Left ventricle myocardium inferior (tissue), 1 donor: ENCODE measurements at regions not wholly inside any gene's neighbourhood (a gene's known extent, or its start where the extent isn't known, plus 50 kb on each side); places are given as distances from the start of the nearest gene placed in this dataset.

Source experiments
- DNase-seq: peaks from one replicate; pipeline ENCODE4 v3.0.0-alpha.2; 2020
- H3K27ac ChIP-seq: fragments of 200-600 bp; replicated peaks from 2 replicates; pipeline ENCODE4 v1.8.0; 2021
- H3K27me3 ChIP-seq: fragments of 200-600 bp; 2 replicates; pipeline ENCODE4 v1.8.0; 2021; ENCODE audit warnings: low read depth
- H3K36me3 ChIP-seq: fragments of 200-600 bp; 2 replicates; pipeline ENCODE4 v1.8.0; 2021
- H3K4me1 ChIP-seq: fragments of 200-600 bp; 2 replicates; pipeline ENCODE4 v1.8.0; 2021
- H3K4me3 ChIP-seq: fragments of 200-600 bp; 2 replicates; pipeline ENCODE4 v1.8.0; 2021; ENCODE audit warnings: mild to moderate bottlenecking, moderate library complexity
- H3K9me3 ChIP-seq: fragments of 200-600 bp; replicated peaks from 2 replicates; pipeline ENCODE4 v1.8.0; 2021
- intact Hi-C: fragments of 100-400 bp; cut with micrococcal nuclease; formaldehyde crosslinking; loops from one replicate; pipeline ENCODE4 v1.11.0; 2022
- TF ChIP-seq, protein P1 (sequence below): fragments of 200-600 bp; IDR thresholded peaks from 2 replicates; pipeline ENCODE4 v1.8.0; 2021; ENCODE audit warnings: antibody characterized with exemption, mild to moderate bottlenecking, borderline replicate concordance
- donor health status: DM: no; HTN: yes; CAD: no; lungs with severe emphysema.

- Histone ChIP-seq H3K4me1 (peaks cover 80% of the 10 kb centered on the region), H3K9me3 (no peaks in the 10 kb centered on the region), H3K4me3 (no peak overlapping the region), H3K36me3 (no peaks in the 10 kb centered on the region), H3K27ac (peak overlapping the region; percentile 85), H3K27me3 (no peaks in the 10 kb centered on the region)
- TF ChIP-seq, protein P1, sequence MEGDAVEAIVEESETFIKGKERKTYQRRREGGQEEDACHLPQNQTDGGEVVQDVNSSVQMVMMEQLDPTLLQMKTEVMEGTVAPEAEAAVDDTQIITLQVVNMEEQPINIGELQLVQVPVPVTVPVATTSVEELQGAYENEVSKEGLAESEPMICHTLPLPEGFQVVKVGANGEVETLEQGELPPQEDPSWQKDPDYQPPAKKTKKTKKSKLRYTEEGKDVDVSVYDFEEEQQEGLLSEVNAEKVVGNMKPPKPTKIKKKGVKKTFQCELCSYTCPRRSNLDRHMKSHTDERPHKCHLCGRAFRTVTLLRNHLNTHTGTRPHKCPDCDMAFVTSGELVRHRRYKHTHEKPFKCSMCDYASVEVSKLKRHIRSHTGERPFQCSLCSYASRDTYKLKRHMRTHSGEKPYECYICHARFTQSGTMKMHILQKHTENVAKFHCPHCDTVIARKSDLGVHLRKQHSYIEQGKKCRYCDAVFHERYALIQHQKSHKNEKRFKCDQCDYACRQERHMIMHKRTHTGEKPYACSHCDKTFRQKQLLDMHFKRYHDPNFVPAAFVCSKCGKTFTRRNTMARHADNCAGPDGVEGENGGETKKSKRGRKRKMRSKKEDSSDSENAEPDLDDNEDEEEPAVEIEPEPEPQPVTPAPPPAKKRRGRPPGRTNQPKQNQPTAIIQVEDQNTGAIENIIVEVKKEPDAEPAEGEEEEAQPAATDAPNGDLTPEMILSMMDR: peak; percentile 28
- peak; percentile 74 for DNase-seq
- intact Hi-C loops: loop anchor here (10.0 kb wide), 1 partner anchor 152 kb away; the partner anchor contains the start of gene RNF152
Measured at GRCh38 chr18:61742565-61743429, 150.0 kb downstream of the RNF152 start.

DNA sequence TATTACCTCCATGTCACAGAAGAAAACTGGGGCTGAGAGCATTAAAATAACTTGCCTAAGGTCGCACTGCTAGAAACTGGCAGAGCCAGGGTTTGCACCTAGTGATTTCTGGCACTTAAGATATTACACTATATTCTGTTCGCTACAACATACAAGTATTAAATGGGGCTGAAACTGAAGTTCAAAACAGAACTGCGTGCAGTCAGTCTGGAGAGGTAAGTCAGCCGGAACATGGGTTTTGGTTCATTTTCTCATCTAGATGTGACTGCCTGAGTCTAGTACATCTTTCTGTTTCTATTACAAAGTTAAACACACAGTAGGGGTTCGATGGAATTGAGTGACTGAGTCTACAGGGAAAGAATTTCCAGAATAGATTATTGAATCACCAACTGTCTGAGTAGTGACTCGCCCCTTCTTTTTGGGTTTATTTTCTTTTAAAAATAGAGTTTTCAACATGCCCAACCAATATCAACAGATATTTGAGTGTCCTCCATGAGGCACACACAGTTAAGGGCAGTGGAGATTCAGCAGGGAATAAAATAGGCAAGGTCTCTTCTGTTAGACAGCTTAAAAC lies 150.8 kb downstream of the RNF152 start:
- TF ChIP-seq, protein P1: no peak
- Histone ChIP-seq H3K27ac (peak overlapping the region; percentile 85), H3K4me3 (no peak overlapping the region), H3K27me3 (no peaks in the 10 kb centered on the region), H3K9me3 (no peaks in the 10 kb centered on the region), H3K4me1 (peaks cover 76% of the 10 kb centered on the region), H3K36me3 (no peaks in the 10 kb centered on the region)
- intact Hi-C loops: loop anchor here (10.0 kb wide), 1 partner anchor 153 kb away; the partner anchor contains the start of gene RNF152
- no peak for DNase-seq

- Histone ChIP-seq H3K36me3 (no peaks in the 10 kb centered on the region), H3K4me3 (no peak overlapping the region), H3K27me3 (no peaks in the 10 kb centered on the region), H3K27ac (peak overlapping the region; percentile 85), H3K9me3 (no peaks in the 10 kb centered on the region), H3K4me1 (peaks cover 54% of the 10 kb centered on the region)
- TF ChIP-seq, protein P1: no peak
- DNase-seq: no peak
- intact Hi-C loops: no loop called here
Measured at GRCh38 chr18:61738488-61738887, 154.3 kb downstream of the RNF152 start.

DNA sequence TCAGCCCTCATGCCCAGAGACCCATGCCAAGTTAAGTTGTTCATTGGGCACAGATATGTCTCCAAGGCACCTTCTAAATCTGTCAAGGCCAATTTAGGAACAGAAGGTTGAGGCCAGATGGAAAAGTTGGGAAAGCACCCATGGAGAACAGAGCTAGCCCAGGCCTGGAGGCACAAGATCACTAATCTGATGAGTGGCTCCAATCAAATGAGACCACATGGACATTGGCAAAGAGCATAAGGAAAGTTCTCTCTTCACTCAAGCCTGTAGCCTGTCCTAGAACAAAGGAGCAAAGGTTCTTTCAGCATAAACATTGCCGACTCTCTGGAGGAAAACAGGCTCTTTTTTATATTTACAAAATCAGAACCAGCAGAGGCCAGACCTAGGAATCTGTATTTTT lies 154.8 kb downstream of the RNF152 start:
- Histone ChIP-seq H3K4me1 (peaks cover 52% of the 10 kb centered on the region), H3K36me3 (no peaks in the 10 kb centered on the region), H3K4me3 (no peak overlapping the region), H3K9me3 (no peaks in the 10 kb centered on the region), H3K27me3 (no peaks in the 10 kb centered on the region), H3K27ac (peak overlapping the region; percentile 85)
- intact Hi-C loops: no loop called here
- DNase-seq: no peak
- TF ChIP-seq, protein P1: no peak

DNA sequence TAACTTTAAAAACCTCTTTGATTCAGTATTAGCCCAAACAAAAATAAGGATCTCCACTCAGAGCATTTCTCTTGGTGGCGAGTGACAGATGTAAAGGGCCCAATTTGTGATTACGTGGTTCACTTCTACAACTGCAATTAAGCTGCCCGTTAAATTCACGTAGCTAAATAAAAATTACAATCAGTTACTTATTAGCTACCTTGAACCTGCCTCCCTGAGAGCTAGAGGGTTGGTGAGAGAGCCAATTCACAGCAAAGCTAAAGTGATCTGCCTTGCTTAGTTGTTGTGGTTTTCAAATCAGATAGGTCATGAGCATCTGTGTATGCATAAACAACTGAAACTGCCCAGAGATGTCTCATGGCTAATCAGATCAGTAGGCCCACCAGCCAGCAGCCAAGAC lies 156.7 kb downstream of the RNF152 start:
- no peak for DNase-seq
- Histone ChIP-seq H3K9me3 (no peaks in the 10 kb centered on the region), H3K27me3 (no peaks in the 10 kb centered on the region), H3K4me3 (no peak overlapping the region), H3K4me1 (peaks cover 46% of the 10 kb centered on the region), H3K36me3 (no peaks in the 10 kb centered on the region), H3K27ac (peak overlapping the region; percentile 85)
- TF ChIP-seq, protein P1: no peak
- intact Hi-C loops: no loop called here
